HEK293T (cell line): ENCODE measurements at regions not wholly inside any gene's neighbourhood (a gene's known extent, or its start where the extent isn't known, plus 50 kb on each side); places are given as distances from the start of the nearest gene placed in this dataset.

ENCODE experiments used
- ARNT ChIP-seq: fragments of 450-650 bp; IDR thresholded peaks from 2 replicates; pipeline ENCODE4 v1.6.1; 2017; ENCODE audit warnings: mild to moderate bottlenecking
- BHLHE40 ChIP-seq: fragments of 450-650 bp; IDR thresholded peaks from 2 replicates; pipeline ENCODE4 v1.6.1; 2016; ENCODE audit warnings: mild to moderate bottlenecking, moderate library complexity, borderline replicate concordance
- CTBP1 ChIP-seq: fragments of 450-650 bp; IDR thresholded peaks from 2 replicates; pipeline ENCODE4 v1.6.1; 2016; ENCODE audit warnings: borderline replicate concordance
- NFRKB ChIP-seq: fragments of 450-650 bp; IDR thresholded peaks from 2 replicates; pipeline ENCODE4 v1.6.1; 2016; ENCODE audit warnings: mild to moderate bottlenecking, moderate library complexity
- SP1 ChIP-seq: fragments of 450-650 bp; IDR thresholded peaks from 2 replicates; pipeline ENCODE4 v1.6.1; 2017
- TARDBP ChIP-seq: fragments of 450-650 bp; IDR thresholded peaks from 2 replicates; pipeline ENCODE4 v1.6.1; 2016
- ZNF384 ChIP-seq: fragments of 450-650 bp; IDR thresholded peaks from 2 replicates; pipeline ENCODE4 v1.6.1; 2016

DNA sequence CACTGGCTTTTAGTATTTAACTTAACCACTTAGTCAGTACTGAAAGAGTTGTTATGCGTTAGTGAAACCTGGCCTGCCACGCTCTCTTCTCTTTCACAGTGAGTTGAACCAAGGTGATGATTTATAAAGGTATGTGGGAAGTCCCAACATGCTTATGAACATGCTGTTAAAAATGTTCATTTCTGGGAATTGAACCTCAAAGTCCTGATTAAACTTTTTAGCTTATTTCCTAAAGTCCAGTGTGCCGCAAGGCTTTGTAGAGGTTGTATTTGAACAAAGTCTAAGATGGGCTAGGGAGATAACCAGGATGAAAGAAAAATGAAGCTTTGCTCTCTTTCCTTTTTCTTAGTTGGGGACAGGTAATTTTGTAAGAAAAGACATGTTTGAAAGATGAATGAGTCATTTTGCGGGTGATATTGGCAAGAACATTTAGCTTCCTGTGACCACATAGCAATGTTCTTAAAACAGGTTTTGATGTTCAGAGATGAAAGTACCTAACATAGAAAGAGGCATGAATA, 270.3 kb downstream of the DTHD1 start:
- no peak for TF ChIP-seq TARDBP
- no peak for TF ChIP-seq ARNT
- no peak for TF ChIP-seq CTBP1
- no peak for TF ChIP-seq ZNF384
- TF ChIP-seq NFRKB, result no peak
- TF ChIP-seq SP1, result no peak
- no peak for TF ChIP-seq BHLHE40
